ENCODE measurements at regions not wholly inside any gene's neighbourhood (a gene's known extent, or its start where the extent isn't known, plus 50 kb on each side); places are given as distances from the start of the nearest gene placed in this dataset.

DNA sequence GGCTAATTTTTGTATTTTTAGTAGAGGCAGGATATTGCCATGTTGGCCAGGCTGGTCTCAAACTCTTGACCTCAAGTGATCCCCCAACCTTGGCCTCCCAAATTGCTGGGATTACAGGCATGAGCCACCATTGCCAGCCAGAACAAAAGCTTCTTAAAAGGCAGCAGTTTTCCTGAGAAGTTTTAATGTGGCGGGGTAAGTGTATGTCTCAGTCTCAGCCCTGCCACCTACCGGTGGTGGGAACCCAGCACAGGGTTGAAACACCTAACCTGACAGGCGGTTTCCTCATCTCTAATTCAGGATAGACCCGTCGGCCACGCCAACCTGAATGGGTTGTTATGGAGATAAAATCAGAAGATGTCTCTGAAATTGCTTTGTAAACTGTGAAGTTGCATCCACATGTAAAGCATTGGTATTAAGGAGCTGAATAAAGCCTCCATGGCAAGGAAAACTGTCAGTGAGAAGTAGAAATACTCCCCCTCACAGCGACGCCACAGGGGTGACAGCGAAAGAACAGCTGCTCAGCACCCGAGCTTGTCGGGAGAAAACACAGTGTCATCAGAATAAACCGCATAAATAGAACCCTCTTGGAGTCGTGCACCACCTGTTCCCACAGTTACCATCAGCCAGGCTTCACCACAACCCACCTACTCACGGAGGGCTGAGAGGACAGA, 165.9 kb upstream of the NCAM1 start:
- DNase-seq, result peak; percentile 84

DNA sequence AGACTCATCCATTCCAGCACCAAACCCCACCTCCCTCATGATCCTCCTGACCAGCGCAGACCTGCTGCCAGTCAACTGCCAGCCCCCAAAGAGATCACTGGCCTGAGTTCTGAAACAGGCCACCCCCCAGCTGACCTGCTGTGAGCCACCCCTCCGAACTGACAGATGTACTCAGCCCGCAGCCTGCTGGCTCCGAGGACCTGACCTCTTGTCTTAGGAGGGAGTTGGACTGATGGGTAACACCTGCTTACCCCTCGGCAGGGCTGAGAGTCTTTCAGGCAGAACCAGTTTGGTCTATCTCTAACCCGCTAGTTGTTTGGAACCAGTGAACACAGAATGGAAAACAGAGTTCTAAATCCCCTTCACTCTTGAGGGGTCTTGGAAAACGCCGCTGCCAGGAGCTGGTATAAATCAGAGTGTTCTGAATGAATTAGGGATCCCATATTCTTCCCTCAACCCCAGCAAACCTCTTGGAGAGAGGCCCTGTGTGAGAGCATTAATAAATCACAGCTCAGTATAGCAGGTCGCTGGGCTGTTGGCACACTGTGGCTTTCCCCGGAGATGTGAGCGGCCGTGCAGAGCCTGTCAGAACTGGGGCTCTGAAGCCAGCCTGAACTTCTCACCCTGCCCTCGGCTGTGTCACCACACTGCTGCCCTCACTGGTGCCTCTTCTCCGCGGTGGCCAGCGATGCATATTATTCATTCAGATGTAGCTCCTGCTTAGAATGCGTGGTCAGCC, 165.1 kb upstream of the NCAM1 start:
- DNase-seq, result peak; percentile 16

DNA sequence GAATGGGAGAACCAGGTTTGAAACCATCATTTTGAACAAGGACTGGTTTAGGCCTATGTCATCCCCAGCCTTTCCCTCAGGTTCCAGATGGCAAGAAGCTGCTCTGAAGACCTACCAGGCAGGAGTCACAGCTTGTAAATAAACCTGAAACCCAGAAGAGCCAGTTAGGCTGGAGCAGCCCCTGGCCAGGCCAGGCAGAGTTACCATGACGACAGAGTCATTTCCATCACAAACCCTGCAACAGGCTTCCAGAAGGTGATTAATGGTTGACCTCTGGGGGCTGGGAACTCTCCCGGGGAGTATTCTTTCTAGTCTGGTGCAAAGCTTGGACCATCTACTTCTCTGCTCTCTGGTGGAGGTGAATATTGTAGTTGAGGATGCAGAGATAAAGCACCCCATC, 164.1 kb upstream of the NCAM1 start:
- DNase-seq, result peak; percentile 13

DNA sequence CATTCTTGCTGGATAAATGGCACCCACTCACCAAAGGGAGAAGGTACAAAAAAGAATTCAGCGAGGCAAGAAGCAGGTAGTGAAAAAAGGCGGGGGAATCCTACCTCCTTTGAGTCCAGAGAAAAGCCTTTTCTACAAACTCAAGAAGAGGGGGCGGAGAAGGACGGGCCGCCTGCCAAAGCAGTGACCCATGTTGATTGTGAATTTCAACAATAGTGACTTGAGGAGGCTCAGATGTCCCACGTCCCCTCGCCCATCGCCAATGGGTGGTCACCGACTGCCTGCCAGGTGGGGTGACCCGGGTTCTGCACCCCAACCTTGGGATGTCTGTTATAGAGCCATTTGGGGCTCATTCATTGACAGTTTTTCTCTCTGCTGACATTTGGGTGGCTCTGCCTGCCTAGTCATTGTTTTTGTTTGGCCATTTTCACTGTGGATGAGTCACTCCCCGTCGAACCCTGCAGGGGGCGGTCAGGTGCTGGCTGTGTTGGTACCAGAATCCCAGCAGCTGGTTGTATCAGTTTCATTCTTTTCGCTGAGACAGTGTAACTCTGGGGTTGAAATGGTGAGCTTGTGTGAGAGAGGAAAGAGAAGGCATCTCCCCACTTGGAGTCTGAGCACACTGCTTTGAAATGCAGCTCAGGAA, 163.4 kb upstream of the NCAM1 start:
- peak; percentile 58 for DNase-seq

DNA sequence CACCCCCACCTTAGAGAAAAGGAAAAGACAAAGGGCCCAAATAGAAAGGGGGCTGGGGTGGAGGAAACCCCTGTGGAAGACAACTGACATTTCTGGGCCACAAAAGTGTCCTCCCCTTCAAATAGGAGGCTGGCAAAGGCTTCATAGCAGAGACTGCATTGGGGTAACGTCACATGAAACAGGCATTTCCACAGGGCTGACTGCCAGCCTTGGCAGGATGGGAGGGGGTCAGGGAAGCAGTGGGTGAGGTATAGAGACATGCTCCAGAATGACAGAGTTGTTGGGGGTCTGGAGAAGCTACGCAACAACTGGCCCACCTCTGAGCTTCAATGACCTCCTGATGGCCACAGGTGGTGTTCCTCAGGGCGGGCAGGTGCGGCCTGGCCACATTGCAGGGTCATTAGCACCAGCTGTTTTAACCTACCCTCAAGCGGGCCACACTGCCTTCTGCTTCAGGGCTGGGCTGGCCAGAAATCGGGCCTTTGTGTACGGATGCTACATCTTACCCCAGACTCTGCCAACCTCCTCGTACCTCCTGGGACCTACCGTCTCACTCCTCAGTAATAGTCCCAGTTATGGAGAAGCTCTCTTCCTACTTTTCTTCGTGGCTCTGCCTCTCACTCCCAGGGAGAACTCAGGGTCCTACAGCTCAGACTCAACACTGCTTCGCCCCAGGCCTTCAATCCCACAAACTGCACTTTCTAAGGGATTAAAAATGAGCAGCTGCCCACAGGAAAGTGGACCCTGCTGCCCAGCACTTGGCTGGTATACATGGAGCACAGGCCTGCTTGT, 160.0 kb upstream of the NCAM1 start:
- no peak for DNase-seq

DNA sequence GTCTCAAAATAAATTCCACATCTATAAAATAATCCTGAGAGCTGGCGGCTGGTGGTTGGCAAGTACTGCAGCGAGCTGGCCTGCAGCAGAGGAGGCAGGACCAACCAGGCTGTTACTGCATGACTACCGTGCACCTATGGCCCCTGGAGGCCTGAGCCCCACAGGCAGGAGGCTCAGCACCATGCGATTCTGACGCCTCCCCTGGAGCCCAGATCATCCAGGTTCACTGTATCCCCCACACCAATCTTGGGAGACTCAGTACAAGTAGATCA, 159.5 kb upstream of the NCAM1 start:
- DNase-seq, result no peak

GRCh38 chr11:112805658-112806057, 155.6 kb upstream of the NCAM1 start:
- peak; percentile 38 for DNase-seq

GRCh38 chr11:112806256-112806655, 155.0 kb upstream of the NCAM1 start:
- no peak for DNase-seq

DNA sequence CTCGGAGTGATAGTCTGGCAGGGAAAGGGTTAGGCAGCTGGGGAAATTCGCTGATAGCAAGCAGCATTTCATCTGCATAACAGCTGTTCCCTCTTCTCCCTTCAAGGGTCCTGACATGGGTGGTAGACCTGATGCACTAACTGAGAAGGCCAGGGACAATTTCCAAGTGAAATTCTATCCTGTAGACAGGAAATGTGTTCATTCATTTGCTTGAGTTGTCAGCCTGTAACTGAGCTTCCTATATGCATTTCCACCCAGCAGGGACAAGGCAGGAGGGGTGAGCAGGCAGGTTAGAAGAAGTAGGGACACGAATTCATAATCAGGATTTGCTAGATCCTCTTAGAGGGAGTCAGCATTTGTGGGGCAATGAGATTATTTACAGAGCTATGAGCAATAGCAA, 154.3 kb upstream of the NCAM1 start:
- peak; percentile 93 for DNase-seq

- DNase-seq, result no peak
Observed at GRCh38 chr11:112809429-112809828, 151.8 kb upstream of the NCAM1 start.

DNA sequence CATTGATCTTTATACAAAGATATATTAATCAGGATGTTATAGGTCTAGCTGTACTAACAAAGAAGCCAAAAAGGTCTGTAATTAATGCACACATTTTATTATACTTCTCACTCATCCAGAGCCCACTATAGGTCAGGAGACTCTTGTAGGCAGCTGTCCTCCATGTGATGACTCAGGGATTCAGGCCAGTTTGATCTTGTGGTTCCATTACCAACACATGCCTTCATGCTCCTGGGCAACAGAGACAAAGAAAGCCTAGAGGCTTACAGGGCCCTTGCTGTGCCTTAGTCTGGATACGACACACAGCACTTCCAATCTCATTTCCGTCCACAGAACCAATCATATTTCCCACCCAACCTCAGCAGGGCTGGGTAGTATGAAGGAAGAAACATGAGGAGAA, 150.3 kb upstream of the NCAM1 start:
- no peak for DNase-seq

DNA sequence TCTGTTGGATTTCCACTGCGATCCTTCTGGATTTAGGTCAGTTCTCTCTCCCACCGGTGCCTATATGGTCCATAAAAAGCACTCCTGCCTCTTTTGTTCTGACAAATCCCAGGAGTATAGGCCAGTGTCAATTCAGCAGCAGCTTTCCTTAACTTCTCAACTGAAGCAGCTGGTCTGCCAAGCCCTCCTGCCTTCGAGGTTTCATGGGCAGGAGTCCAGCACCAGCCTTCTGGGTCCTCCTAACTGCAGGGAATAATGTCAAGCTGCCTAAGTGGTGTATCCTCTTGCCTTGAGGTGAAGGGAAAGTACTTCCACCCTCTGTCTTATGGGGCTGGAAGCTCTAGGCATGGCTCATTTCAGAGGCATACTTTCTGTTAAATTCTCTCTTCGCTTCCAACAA, 149.4 kb upstream of the NCAM1 start:
- DNase-seq, result no peak

DNA sequence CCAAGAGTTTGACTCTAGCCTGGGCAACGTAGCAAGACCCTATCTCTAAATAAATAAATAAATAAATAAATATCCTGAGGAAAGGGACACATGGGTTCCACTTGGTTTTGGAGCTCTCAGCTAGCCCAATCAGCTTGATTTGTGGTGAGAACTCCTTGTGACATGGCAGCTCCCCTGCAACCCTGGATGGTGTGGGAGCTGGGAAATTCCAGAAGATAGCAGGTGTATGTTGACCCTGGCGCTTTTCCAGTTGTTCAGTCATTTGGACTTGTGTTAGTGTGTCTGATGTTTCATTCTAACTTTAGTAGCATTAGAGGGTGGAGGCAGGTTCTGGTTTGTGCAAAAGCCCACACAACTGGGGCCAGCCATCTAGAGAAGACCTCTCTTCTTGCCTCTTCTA, 148.5 kb upstream of the NCAM1 start:
- no peak for DNase-seq

DNA sequence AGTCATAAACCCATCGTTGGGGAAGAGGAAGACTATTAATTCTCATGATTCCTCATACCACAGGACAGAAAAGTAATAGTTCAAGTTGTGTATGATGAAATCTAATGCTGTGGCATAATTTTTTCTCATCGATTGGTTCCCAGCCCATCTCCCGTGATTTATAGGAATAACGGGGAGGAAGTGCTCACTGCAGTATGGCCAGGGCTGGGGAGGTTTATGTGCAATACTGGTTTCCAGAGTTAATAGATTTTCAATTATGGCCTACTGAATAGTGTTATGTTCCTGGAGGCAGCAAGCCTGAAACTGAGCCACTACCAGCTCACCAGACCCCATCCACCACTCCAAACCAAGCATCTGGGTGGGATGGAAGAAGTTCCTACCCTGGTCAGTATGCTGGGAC, 147.1 kb upstream of the NCAM1 start:
- no peak for DNase-seq

DNA sequence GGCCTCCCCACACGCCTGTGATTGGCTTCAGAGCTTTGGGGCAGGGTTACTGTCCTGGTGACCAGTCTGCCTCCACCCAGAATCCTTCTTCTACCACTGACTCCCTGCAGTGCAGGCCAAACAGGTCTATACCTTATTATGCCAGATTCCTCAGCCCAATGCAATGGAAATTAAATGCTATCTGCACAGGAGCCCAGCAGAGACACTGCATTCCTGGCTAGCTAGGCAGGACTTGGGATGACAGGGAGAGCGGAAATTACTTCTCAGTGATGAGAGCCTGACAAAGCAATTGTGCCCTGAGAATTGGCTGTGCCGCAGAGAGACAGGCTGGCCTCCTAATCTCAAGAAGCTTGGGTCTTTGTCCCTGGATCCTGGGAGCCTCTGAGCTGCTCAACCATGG, 143.8 kb upstream of the NCAM1 start:
- DNase-seq, result peak; percentile 20

- DNase-seq, result peak; percentile 97
Observed at GRCh38 chr11:112822478-112823274, 138.5 kb upstream of the NCAM1 start.

DNA sequence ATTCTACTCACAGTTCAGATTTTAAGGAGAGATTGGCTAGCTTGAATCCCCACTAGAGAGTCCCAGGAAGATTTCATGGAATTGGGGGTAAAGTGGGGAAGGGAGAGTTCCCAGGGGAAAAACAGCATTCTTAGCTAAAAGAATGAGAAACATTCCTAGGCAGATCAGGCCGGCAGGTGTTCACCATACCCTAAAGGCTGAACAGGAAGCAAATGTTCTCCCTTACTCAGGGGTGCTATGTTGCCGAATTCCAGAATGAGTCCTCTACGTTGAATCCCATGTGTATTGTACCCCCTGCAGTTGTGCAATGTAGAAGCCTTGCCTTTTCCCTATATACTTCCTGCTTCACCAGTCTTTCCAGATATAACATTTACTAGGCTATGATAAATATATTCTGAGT, 135.2 kb upstream of the NCAM1 start:
- DNase-seq, result no peak

DNA sequence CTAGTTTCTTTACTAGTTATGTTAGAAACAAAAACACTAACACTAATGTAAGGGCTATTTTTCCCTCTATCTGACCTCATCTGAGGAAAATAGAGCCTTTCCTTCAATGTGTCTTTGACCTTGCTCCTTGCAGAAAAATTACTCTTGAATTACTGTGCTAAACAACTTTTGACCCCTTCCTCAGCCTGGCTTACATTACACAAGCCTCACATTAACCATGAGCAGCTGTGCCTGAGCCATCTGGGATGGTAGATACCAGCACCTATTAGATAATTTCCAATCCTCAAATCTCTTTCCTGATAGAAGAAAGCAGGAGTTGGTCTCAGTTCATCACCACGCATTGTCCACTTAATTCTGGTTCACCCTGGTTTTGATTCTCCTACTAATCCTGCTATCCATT, 134.4 kb upstream of the NCAM1 start:
- peak; percentile 38 for DNase-seq

DNA sequence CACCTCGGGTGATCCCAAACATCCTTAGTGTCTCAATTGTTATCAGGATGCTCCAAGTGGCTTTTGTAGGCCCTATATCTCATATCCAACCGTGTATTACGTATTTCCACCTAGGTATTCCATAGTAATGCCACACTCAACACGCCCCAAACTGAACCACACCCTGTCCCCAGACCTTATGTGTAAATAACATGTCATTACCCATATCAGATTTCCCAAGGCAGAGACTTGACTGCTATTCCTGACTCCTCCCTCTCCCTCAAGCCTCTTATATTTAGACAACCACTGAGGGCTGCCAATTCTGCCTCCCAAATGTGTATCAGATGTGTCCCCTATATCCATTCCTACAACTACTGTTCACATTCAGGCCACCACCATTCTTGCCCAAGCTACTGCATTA, 132.8 kb upstream of the NCAM1 start:
- no peak for DNase-seq

- DNase-seq, result no peak
Observed at GRCh38 chr11:112829971-112830654, 131.1 kb upstream of the NCAM1 start.

- no peak for DNase-seq
Observed at GRCh38 chr11:112831041-112831440, 130.2 kb upstream of the NCAM1 start.

All from NCI-H82 (cell line).